Colonic mucosa (tissue), 4 donors: ENCODE measurements at regions not wholly inside any gene's neighbourhood (a gene's known extent, or its start where the extent isn't known, plus 50 kb on each side); places are given as distances from the start of the nearest gene placed in this dataset.

Experiments
- DNase-seq: peaks from one replicate; pipeline ENCODE4 v3.0.0-alpha.2; 2020
- H3K27ac ChIP-seq: fragments of 200-600 bp; one replicate; pipeline ENCODE4 v1.8.0; 2021
- H3K27me3 ChIP-seq: fragments of 200-600 bp; one replicate; pipeline ENCODE4 v1.8.0; 2021
- H3K36me3 ChIP-seq: fragments of 200-600 bp; one replicate; pipeline ENCODE4 v1.8.0; 2021
- H3K4me1 ChIP-seq: fragments of 200-600 bp; one replicate; pipeline ENCODE4 v1.8.0; 2021; ENCODE audit warnings: mild to moderate bottlenecking
- H3K4me3 ChIP-seq: fragments of 200-600 bp; one replicate; pipeline ENCODE4 v1.8.0; 2021
- H3K9ac ChIP-seq, 2 donors: one replicate each; pipeline ENCODE4 v1.7.0; 2013; ENCODE audit warnings: control low read depth in 2 of 2, low read depth in 2 of 2, low read length in 2 of 2
- H3K9me3 ChIP-seq: fragments of 200-600 bp; one replicate; pipeline ENCODE4 v1.8.0; 2021
- CTCF ChIP-seq: fragments of 200-600 bp; IDR thresholded peaks from one replicate; pipeline ENCODE4 v1.8.0; 2022; ENCODE audit warnings: antibody characterized with exemption, mild to moderate bottlenecking
- intact Hi-C: fragments of 100-400 bp; cut with DNase I; formaldehyde crosslinking; loops from one replicate; pipeline ENCODE4 v1.14.1; 2022
- donor health status: healthy.
- donor health status: DM: no; HTN: no; CAD: no.
- donor health status: DM: no; HTN: no; CAD: no.

GRCh38 chr1:208438112-208438699, 194.0 kb upstream of the PLXNA2 start:
- Histone ChIP-seq H3K9ac (no peak overlapping the region), H3K4me1 (no peaks in the 10 kb centered on the region)
- intact Hi-C loops = no loop called here

GRCh38 chr1:208445758-208446203, 201.6 kb upstream of the PLXNA2 start:
- H3K27me3 ChIP-seq = no peaks in the 10 kb centered on the region
- intact Hi-C loops = no loop called here
- no peaks in the 10 kb centered on the region for H3K4me1 ChIP-seq
- peak overlapping the region; percentile 9 for H3K27ac ChIP-seq
- no peak overlapping the region for H3K4me3 ChIP-seq
- peak; percentile 72 for DNase-seq
- peak overlapping the region in 1 of 2 donors; percentile 51 for H3K9ac ChIP-seq
- no peaks in the 10 kb centered on the region for H3K36me3 ChIP-seq
- no peaks in the 10 kb centered on the region for H3K9me3 ChIP-seq
- TF ChIP-seq CTCF = no peak

More at GRCh38 chr1:208438112-208438699, 194.0 kb upstream of the PLXNA2 start:
- TF ChIP-seq CTCF = no peak
- Histone ChIP-seq H3K27ac (no peak overlapping the region), H3K27me3 (no peaks in the 10 kb centered on the region), H3K4me3 (no peak overlapping the region), H3K9me3 (no peaks in the 10 kb centered on the region), H3K36me3 (no peaks in the 10 kb centered on the region)
- DNase-seq = no peak

GRCh38 chr1:208446271-208446691, 202.1 kb upstream of the PLXNA2 start:
- Histone ChIP-seq H3K27ac (peak overlapping the region; percentile 9), H3K27me3 (no peaks in the 10 kb centered on the region), H3K4me3 (no peak overlapping the region), H3K4me1 (no peaks in the 10 kb centered on the region), H3K36me3 (no peaks in the 10 kb centered on the region), H3K9ac (peak overlapping the region in 1 of 2 donors; percentile 51), H3K9me3 (no peaks in the 10 kb centered on the region)
- intact Hi-C loops = no loop called here
- TF ChIP-seq CTCF = no peak
- DNase-seq = no peak

- no peak for TF ChIP-seq CTCF
- no peaks in the 10 kb centered on the region for H3K27me3 ChIP-seq
- intact Hi-C loops = no loop called here
- no peaks in the 10 kb centered on the region for H3K4me1 ChIP-seq
- DNase-seq = no peak
- no peaks in the 10 kb centered on the region for H3K9me3 ChIP-seq
- no peak overlapping the region for H3K9ac ChIP-seq
- no peaks in the 10 kb centered on the region for H3K36me3 ChIP-seq
- H3K4me3 ChIP-seq = no peak overlapping the region
- H3K27ac ChIP-seq = no peak overlapping the region
Observed at GRCh38 chr1:208448425-208448824, 204.2 kb upstream of the PLXNA2 start.

GRCh38 chr1:208449951-208450350, 205.8 kb upstream of the PLXNA2 start:
- Histone ChIP-seq H3K27me3 (no peaks in the 10 kb centered on the region), H3K9me3 (no peaks in the 10 kb centered on the region), H3K4me1 (no peaks in the 10 kb centered on the region), H3K4me3 (no peak overlapping the region), H3K27ac (no peak overlapping the region), H3K9ac (no peak overlapping the region), H3K36me3 (no peaks in the 10 kb centered on the region)
- no peak for TF ChIP-seq CTCF
- no peak for DNase-seq
- intact Hi-C loops = no loop called here
